Trophoblast cell (in vitro differentiated cells and primary cell): ENCODE measurements at regions not wholly inside any gene's neighbourhood (a gene's known extent, or its start where the extent isn't known, plus 50 kb on each side); places are given as distances from the start of the nearest gene placed in this dataset.
A peak's percentile ranks its signal among the peaks of the same experiment; 100 is the strongest.

Experiments
- DNase-seq, 2 donors: peaks; one replicate each; pipeline ENCODE4 v3.0.0-alpha.2; 2016
- H2AFZ ChIP-seq: 2 replicates; pipeline ENCODE4 v1.6.1; 2013; ENCODE audit warnings: low read length, moderate library complexity, mild to moderate bottlenecking; ENCODE audit not compliant: insufficient read depth, poor library complexity
- H2AK5ac ChIP-seq: 2 replicates; pipeline ENCODE4 v1.6.1; 2013; ENCODE audit warnings: mild to moderate bottlenecking, low read length
- H2BK120ac ChIP-seq: 2 replicates; pipeline ENCODE4 v1.6.1; 2013; ENCODE audit warnings: low read length, mild to moderate bottlenecking, moderate library complexity; ENCODE audit not compliant: insufficient read depth, poor library complexity
- H2BK12ac ChIP-seq: 2 replicates; pipeline ENCODE4 v1.6.1; 2013; ENCODE audit warnings: mild to moderate bottlenecking, low read length, moderate library complexity
- H2BK5ac ChIP-seq: 2 replicates; pipeline ENCODE4 v1.6.1; 2013; ENCODE audit warnings: low read length, low read depth, moderate library complexity, mild to moderate bottlenecking; ENCODE audit not compliant: poor library complexity
- H3K14ac ChIP-seq: 2 replicates; pipeline ENCODE4 v1.6.1; 2013; ENCODE audit warnings: mild to moderate bottlenecking, low read length
- H3K18ac ChIP-seq: 2 replicates; pipeline ENCODE4 v1.6.1; 2013; ENCODE audit warnings: mild to moderate bottlenecking, low read length
- H3K23ac ChIP-seq: 2 replicates; pipeline ENCODE4 v1.6.1; 2013; ENCODE audit warnings: low read length
- H3K27ac ChIP-seq: 2 replicates; pipeline ENCODE4 v1.5.1; 2013; ENCODE audit warnings: low read depth, mild to moderate bottlenecking, inconsistent platforms, low read length, moderate library complexity
- H3K27me3 ChIP-seq: 2 replicates; pipeline ENCODE4 v1.6.1; 2013; ENCODE audit warnings: inconsistent platforms, mild to moderate bottlenecking, low read length, moderate library complexity; ENCODE audit not compliant: insufficient read depth
- H3K36me3 ChIP-seq, 2 experiments: 1 replicate in 1 of 2; 2 replicates in 1 of 2; pipeline ENCODE4 v1.6.1; 2013; ENCODE audit warnings: low read length in 2 of 2, mild to moderate bottlenecking in 2 of 2, moderate library complexity in 1 of 2; ENCODE audit not compliant: insufficient read depth in 2 of 2, control insufficient read depth in 1 of 2
- H3K4ac ChIP-seq: 2 replicates; pipeline ENCODE4 v1.6.1; 2013; ENCODE audit warnings: low read depth, mild to moderate bottlenecking, low read length, moderate library complexity
- H3K4me1 ChIP-seq, 2 experiments: 1 replicate in 1 of 2; 2 replicates in 1 of 2; pipeline ENCODE4 v1.6.1; 2013; ENCODE audit warnings: low read length in 2 of 2, mild to moderate bottlenecking in 2 of 2, moderate library complexity in 1 of 2; ENCODE audit not compliant: insufficient read depth in 2 of 2, control insufficient read depth in 1 of 2
- H3K4me2 ChIP-seq: 2 replicates; pipeline ENCODE4 v1.6.1; 2013; ENCODE audit warnings: inconsistent platforms, mild to moderate bottlenecking, low read length, moderate library complexity
- H3K4me3 ChIP-seq: 2 replicates; pipeline ENCODE4 v1.5.1; 2013; ENCODE audit warnings: mild to moderate bottlenecking, low read depth, low read length, inconsistent platforms
- H3K79me1 ChIP-seq: one replicate; pipeline ENCODE4 v1.6.1; 2013; ENCODE audit warnings: low read length
- H3K79me2 ChIP-seq: 2 replicates; pipeline ENCODE4 v1.6.1; 2013; ENCODE audit warnings: low read length, mild to moderate bottlenecking; ENCODE audit not compliant: control insufficient read depth, insufficient read depth, poor library complexity
- H3K9ac ChIP-seq: 2 replicates; pipeline ENCODE4 v1.6.1; 2013; ENCODE audit warnings: mild to moderate bottlenecking, low read length
- H3K9me3 ChIP-seq: 2 replicates; pipeline ENCODE4 v1.6.1; 2013; ENCODE audit warnings: low read depth, mild to moderate bottlenecking, control low read depth, inconsistent platforms, low read length; ENCODE audit not compliant: insufficient read depth
- H4K12ac ChIP-seq: 2 replicates; pipeline ENCODE4 v1.6.1; 2013; ENCODE audit warnings: low read depth, mild to moderate bottlenecking, low read length, moderate library complexity
- H4K8ac ChIP-seq: 2 replicates; pipeline ENCODE4 v1.6.1; 2013; ENCODE audit warnings: low read depth, mild to moderate bottlenecking, low read length, moderate library complexity
- H4K91ac ChIP-seq: one replicate; pipeline ENCODE4 v1.6.1; 2013; ENCODE audit warnings: low read depth, mild to moderate bottlenecking, low read length, moderate library complexity
- WGBS: extraction: QIAGEN DNeasy Blood & Tissue Kit; methylation state at CpG from one replicate; pipeline ENCODE4 v1.1.7; 2013; ENCODE audit warnings: missing lambda C conversion rate; ENCODE audit not compliant: insufficient read length, insufficient coverage; ENCODE audit errors: extremely low coverage; 5-methylcytosine and 5-hydroxymethylcytosine counted together

- Histone ChIP-seq H4K91ac (no peak overlapping the region), H4K12ac (no peak overlapping the region), H3K23ac (no peak overlapping the region), H2BK120ac (no peak overlapping the region), H3K4me1 (no peaks in the 10 kb centered on the region), H2BK5ac (no peak overlapping the region), H3K4me3 (no peak overlapping the region), H3K18ac (no peak overlapping the region), H3K9ac (no peak overlapping the region), H3K14ac (no peak overlapping the region), H3K79me2 (no peaks in the 10 kb centered on the region), H4K8ac (no peak overlapping the region), H3K79me1 (no peaks in the 10 kb centered on the region), H3K4me2 (no peak overlapping the region), H2BK12ac (no peak overlapping the region), H3K36me3 (no peaks in the 10 kb centered on the region), H3K27me3 (no peaks in the 10 kb centered on the region), H2AK5ac (no peak overlapping the region), H3K27ac (no peak overlapping the region), H3K4ac (no peak overlapping the region), H2AFZ (no peak overlapping the region), H3K9me3 (no peaks in the 10 kb centered on the region)
- DNase-seq, result no peak
- WGBS, result no CpG with 5 or more reads among the region's 5 CpGs
Measured at GRCh38 chr5:152676196-152676595, 271.1 kb upstream of the NMUR2 start.

GRCh38 chr5:152683205-152683604 lies 278.1 kb upstream of the NMUR2 start:
- H3K9me3 ChIP-seq, result peaks cover 3% of the 10 kb centered on the region
- H3K4ac ChIP-seq, result no peak overlapping the region
- no peak overlapping the region for H3K9ac ChIP-seq
- H4K12ac ChIP-seq, result no peak overlapping the region
- no peaks in the 10 kb centered on the region for H3K79me2 ChIP-seq
- no CpG with 5 or more reads among the region's 1 CpG for WGBS
- H2AK5ac ChIP-seq, result no peak overlapping the region
- no peak overlapping the region for H2BK5ac ChIP-seq
- H3K27ac ChIP-seq, result no peak overlapping the region
- no peak overlapping the region for H4K8ac ChIP-seq
- no peaks in the 10 kb centered on the region for H3K79me1 ChIP-seq
- H3K4me1 ChIP-seq, result no peaks in the 10 kb centered on the region
- no peak overlapping the region for H2BK12ac ChIP-seq
- H3K14ac ChIP-seq, result no peak overlapping the region
- DNase-seq, result no peak
- H2BK120ac ChIP-seq, result no peak overlapping the region
- no peak overlapping the region for H3K4me3 ChIP-seq
- no peak overlapping the region for H3K18ac ChIP-seq
- no peak overlapping the region for H3K4me2 ChIP-seq
- no peaks in the 10 kb centered on the region for H3K27me3 ChIP-seq
- H3K23ac ChIP-seq, result no peak overlapping the region
- no peak overlapping the region for H2AFZ ChIP-seq
- H3K36me3 ChIP-seq, result no peaks in the 10 kb centered on the region
- no peak overlapping the region for H4K91ac ChIP-seq

DNA sequence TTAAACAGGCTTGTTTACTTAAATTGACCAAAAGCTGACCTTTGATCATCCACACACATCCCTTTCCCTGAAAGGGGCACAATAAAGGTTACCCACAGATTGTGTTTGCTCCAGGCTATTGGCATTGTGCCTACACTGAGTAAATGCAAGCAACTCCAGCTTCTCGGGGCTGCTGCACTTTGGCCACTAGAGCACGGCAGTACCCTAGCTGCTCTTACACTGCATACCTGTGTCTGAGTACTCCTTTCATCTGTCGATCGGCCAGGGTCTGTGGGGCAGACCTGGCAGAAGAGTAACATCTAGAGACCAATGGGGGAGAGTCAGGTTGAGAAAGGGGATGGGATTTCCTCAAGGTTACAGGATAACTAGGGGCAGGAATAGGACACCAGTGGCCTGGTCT lies 281.9 kb upstream of the NMUR2 start:
- no peak overlapping the region for H3K4me3 ChIP-seq

GRCh38 chr5:152688561-152689249 lies 283.6 kb upstream of the NMUR2 start:
- Histone ChIP-seq H3K27me3 (no peaks in the 10 kb centered on the region), H4K8ac (no peak overlapping the region), H3K79me1 (no peaks in the 10 kb centered on the region), H3K4me1 (peaks cover 0 to 4% of the 10 kb centered on the region in 2 experiments), H2BK120ac (no peak overlapping the region), H3K23ac (no peak overlapping the region), H2AK5ac (no peak overlapping the region), H3K36me3 (no peaks in the 10 kb centered on the region), H3K9me3 (peaks cover 3% of the 10 kb centered on the region), H2BK12ac (no peak overlapping the region), H4K91ac (no peak overlapping the region), H3K4ac (no peak overlapping the region), H3K14ac (no peak overlapping the region), H2BK5ac (no peak overlapping the region), H3K9ac (no peak overlapping the region), H3K79me2 (no peaks in the 10 kb centered on the region), H4K12ac (no peak overlapping the region), H3K18ac (no peak overlapping the region), H3K4me3 (no peak overlapping the region), H3K4me2 (no peak overlapping the region), H2AFZ (no peak overlapping the region), H3K27ac (no peak overlapping the region)
- WGBS, result no CpG with 5 or more reads among the region's 3 CpGs
- DNase-seq, result peak; percentile 45 to 67

More for the DNA sequence above, 281.9 kb upstream of the NMUR2 start:
- Histone ChIP-seq H3K18ac (no peak overlapping the region), H3K9me3 (peaks cover 3% of the 10 kb centered on the region), H3K27ac (no peak overlapping the region), H2BK120ac (no peak overlapping the region), H3K14ac (no peak overlapping the region), H4K8ac (no peak overlapping the region), H3K4me1 (peaks cover 0 to 4% of the 10 kb centered on the region in 2 experiments), H3K27me3 (no peaks in the 10 kb centered on the region), H3K9ac (no peak overlapping the region), H2BK5ac (no peak overlapping the region), H2AFZ (no peak overlapping the region), H3K4me2 (no peak overlapping the region), H3K4ac (no peak overlapping the region), H2AK5ac (no peak overlapping the region), H2BK12ac (no peak overlapping the region), H4K91ac (no peak overlapping the region), H3K36me3 (no peaks in the 10 kb centered on the region), H3K79me1 (no peaks in the 10 kb centered on the region), H3K79me2 (no peaks in the 10 kb centered on the region), H3K23ac (no peak overlapping the region), H4K12ac (no peak overlapping the region)
- no peak for DNase-seq
- no CpG with 5 or more reads among the region's 4 CpGs for WGBS
